ENCODE measurements at regions not wholly inside any gene's neighbourhood (a gene's known extent, or its start where the extent isn't known, plus 50 kb on each side); places are given as distances from the start of the nearest gene placed in this dataset.
A peak's percentile ranks its signal among the peaks of the same experiment; 100 is the strongest.
"Not testable (repeated sequence)": the region's sequence is repeated elsewhere in the genome, so short reads cannot be mapped to it uniquely, and the experiment has no call there.

DNA sequence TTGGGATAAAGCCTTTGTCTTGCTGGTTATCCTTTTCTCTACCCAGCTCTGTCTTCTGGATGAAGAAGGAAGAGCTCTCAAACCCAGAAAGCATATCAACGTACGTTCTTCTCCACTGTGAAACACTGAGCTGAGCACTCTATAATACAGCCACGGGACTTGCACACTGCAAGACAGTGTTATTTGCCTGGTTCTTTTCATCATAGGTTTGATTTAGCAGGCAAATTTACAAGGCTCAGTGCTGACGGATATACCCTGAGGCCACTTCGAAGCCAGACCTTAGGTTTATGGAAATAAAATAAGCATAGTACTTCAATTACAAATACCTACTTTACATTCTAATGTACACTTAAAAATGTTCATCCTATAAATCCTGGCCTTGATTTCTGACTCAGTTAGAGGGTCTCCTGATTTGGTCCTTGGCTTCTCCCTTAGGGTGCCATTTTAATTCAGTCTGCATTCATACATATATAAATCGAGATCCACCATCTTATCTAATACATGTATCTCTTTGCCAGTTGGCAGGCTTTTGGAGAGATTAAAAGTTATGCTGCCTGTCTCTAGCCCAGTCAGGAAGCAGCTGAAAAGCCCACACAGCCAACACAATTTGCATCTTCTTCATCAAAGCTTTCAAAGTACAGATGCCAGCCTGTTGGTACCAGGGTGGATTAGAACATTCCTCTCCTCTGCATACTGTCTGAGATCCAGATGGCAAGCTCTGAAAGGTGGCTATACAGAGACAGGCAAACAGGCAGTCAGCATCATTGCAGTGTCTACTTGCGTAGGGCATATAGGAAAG lies 194.4 kb downstream of the DEPDC1B start:
- H3K27me3 Mint-ChIP-seq: no peaks in the 10 kb centered on the region
- H3K27ac Mint-ChIP-seq: peak overlapping the region in 1 of 3 donors; percentile 20
- H3K4me3 Mint-ChIP-seq: no peak overlapping the region
- H3K4me1 Mint-ChIP-seq: peaks cover 20 to 29% (median 28%) of the 10 kb centered on the region in 3 donors
- no peaks in the 10 kb centered on the region for H3K9me3 Mint-ChIP-seq
- peaks cover 12% of the 10 kb centered on the region for H3K36me3 Mint-ChIP-seq

DNA sequence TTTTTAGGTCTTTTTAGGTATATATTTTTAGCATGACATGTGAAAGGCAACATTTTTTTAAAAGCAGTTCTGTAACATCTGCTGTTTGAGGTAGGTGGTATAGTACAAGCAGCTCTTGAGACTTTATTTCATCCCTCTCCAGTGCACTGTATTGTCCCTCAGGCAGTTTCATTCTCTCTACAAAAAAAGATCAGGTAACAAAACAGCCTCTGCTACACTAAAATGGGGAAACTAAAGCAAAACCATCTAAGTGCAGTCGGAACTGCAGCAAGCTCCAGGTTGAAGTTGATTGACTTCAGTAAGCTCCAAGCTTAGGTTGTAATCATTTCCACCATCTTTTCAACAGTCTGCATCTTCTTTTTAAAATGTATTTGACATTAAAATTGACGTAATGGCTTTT lies 195.6 kb downstream of the DEPDC1B start:
- Mint-ChIP-seq H3K27me3 (no peaks in the 10 kb centered on the region), H3K4me1 (peaks cover 20 to 24% (median 23%) of the 10 kb centered on the region in 3 donors)

DNA sequence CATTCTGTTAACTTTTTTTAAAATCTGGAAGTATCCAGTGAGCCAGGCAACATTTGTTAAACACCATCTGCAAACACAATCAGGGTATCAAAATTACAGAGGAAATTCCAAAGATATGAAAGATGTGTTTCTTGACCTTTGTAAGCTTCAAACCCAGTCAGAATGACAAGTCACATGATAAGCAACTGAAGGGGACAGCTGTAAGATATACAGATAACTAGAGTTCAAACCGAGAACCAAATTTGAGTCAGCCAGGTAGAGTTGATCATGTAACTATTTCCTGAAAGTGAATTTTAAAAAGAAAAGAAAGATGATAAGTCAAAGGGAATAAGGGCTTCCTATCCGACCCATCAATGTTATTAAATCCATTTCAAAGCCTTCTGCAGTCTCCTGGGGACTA lies 196.2 kb downstream of the DEPDC1B start:
- Mint-ChIP-seq H3K9me3 (no peaks in the 10 kb centered on the region), H3K36me3 (peaks cover 12% of the 10 kb centered on the region), H3K4me1 (peaks cover 20 to 23% (median 20%) of the 10 kb centered on the region in 3 donors), H3K4me3 (peak overlapping the region in 1 of 4 donors; percentile 34), H3K27me3 (no peaks in the 10 kb centered on the region), H3K27ac (peak overlapping the region in 1 of 3 donors; percentile 13)

More for the DNA sequence above, 195.6 kb downstream of the DEPDC1B start:
- no peaks in the 10 kb centered on the region for H3K9me3 Mint-ChIP-seq
- peaks cover 12% of the 10 kb centered on the region for H3K36me3 Mint-ChIP-seq
- peak overlapping the region in 1 of 4 donors; percentile 34 for H3K4me3 Mint-ChIP-seq
- no peak overlapping the region for H3K27ac Mint-ChIP-seq

DNA sequence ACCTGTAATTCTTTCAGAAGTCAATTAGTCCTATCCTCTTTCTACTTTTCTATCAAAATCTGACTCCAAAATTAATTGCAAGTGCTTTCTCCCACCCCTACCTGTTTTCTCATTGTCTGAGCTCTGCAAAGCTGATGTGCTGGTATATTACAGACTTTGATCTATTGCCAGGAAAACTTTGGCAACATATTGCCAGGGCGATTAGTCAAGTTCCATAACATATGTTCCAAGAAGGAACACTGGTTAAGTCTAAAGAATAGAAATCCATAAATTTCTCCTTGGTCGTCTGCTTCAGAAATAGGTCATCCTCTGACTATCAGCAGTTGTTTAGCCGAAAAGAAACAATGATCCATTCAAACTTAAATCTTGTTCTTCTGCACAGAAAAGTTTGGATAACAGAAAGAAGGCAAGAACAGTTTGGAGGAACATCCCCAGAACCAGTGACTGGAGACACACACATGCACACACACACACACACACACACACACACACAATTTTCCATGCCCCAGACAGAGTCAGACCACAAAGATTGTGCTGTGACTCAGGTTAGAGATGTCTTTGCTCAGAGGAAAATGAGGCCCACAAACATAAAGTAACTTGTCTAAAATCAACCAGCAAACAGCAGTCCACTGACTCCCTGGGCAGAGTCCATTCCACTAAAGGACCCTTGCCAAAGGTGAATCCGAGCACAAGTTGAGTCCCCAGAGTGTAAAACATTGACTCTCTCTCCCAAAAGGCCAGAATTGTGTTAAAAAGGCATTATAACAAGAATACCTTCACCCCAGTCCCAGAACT lies 202.1 kb downstream of the DEPDC1B start:
- Mint-ChIP-seq H3K36me3 (no peaks in the 10 kb centered on the region), H3K4me1 (peaks cover 19 to 26% (median 25%) of the 10 kb centered on the region in 3 donors), H3K9me3 (no peaks in the 10 kb centered on the region), H3K27ac (peak overlapping the region in 1 of 3 donors; percentile 48), H3K4me3 (no peak overlapping the region), H3K27me3 (no peaks in the 10 kb centered on the region)

DNA sequence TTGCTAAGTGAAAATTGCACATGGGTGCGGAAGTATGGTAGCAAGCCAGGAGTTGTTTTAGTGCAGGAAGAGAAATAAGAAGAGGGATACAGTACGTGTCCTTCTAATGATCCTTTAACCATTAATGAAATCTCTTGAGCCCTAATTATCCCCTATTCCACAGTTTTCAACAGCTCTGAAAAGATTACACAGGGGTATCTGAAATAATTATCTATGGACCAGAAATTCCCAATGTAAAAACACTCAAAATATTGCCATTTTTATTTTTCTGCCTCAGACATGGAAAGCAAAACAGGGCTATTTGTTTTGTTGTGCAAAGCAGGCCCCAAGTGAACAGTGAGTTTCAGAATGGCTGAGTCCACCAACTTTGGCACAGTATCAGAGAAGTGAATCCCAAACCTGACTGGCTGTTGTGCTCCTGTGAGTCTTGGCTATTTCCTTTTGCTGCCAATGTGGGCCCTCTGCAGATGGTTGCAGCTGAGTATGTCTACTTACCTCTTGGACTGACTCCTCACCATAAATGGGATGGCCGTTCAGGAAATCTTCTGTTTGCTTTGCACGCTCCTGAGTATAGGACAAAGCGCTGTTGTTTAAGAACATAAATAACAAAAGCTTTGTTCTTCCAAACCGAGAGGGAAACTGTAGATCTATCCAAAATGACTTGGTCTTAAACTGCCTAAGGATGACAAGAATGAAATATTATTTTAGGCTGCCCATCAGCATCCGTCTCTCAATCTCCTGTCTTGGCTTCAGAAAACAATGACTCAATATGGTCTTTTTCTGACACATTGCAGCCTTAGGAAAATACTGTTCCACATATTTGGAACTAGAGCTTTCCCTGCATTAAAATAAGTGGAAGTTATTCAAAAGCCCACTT lies 204.1 kb downstream of the DEPDC1B start:
- Mint-ChIP-seq H3K9me3 (no peaks in the 10 kb centered on the region), H3K36me3 (no peaks in the 10 kb centered on the region), H3K4me3 (no peak overlapping the region), H3K27ac (peak overlapping the region in 1 of 3 donors; percentile 12), H3K4me1 (peaks cover 19 to 26% (median 25%) of the 10 kb centered on the region in 3 donors), H3K27me3 (no peaks in the 10 kb centered on the region)

DNA sequence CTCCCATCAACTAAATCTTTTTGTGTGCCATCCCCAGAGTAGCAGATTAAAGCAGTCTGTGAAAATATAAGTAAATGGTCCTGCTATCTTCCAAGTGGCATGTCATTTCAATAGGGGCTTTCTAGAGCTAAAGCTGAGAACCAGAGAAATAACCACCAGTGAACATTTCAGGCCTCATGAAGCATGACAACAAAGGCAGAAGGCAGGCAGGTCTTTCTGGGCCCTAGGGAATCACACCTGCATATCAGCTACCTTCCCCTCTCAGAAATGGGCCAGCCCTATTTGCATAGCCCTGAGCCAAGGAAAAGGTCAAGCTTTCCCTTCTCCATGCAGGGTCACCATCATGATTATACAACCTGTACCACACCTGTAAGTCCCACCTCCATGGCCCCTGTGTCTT lies 205.3 kb downstream of the DEPDC1B start:
- H3K27ac Mint-ChIP-seq: peak overlapping the region in 1 of 3 donors; percentile 18
- no peaks in the 10 kb centered on the region for H3K27me3 Mint-ChIP-seq
- H3K9me3 Mint-ChIP-seq: no peaks in the 10 kb centered on the region
- H3K4me3 Mint-ChIP-seq: peak overlapping the region in 2 of 4 donors; percentile 84 to 87
- peaks cover 19 to 26% (median 23%) of the 10 kb centered on the region in 3 donors for H3K4me1 Mint-ChIP-seq
- H3K36me3 Mint-ChIP-seq: no peaks in the 10 kb centered on the region

DNA sequence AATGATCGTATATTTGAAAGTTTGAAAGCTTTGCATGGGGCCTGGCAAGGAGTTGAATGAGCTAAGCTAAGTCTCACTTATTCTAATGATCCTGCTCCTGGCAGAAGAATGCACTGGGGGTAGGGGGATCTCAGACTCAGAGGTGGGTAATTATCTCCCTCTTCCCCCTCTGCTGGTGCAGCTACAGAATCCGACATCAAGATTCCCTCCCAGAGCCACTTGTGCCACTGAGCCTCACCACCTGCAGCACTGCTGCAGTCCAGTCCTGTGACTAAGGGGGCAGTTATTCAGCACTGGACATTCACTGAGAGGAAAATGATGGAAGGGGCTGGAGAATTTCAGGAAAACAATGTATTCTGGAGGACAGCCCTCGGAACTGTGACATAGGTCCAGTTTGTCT lies 205.8 kb downstream of the DEPDC1B start:
- Mint-ChIP-seq H3K27ac (peak overlapping the region in 1 of 3 donors; percentile 18), H3K4me3 (peak overlapping the region in 2 of 4 donors; percentile 84 to 87)

DNA sequence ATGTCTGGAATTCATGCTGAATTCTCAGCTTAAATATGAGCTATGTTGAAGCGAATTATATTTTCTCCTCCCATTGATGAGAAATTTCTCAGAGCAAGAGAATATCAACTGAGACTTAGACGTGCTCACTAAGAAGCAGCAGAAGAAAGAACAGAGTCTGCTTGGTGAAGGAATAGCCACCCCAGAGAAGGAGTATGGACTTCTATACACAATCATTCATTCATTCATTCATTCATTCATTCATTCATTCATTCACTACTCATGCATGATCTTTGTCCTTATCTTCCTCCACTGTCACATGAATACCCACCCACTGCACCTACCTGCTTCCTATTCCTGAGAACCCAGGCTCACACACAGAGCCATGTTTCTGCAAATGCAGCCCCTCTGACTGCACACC lies 206.6 kb downstream of the DEPDC1B start:
- H3K4me3 Mint-ChIP-seq: peak overlapping the region in 1 of 4 donors; percentile 19
- H3K36me3 Mint-ChIP-seq: no peaks in the 10 kb centered on the region
- H3K27me3 Mint-ChIP-seq: no peaks in the 10 kb centered on the region
- H3K4me1 Mint-ChIP-seq: peaks cover 19 to 26% (median 23%) of the 10 kb centered on the region in 3 donors
- H3K27ac Mint-ChIP-seq: peak overlapping the region in 1 of 3 donors; percentile 1
- no peaks in the 10 kb centered on the region for H3K9me3 Mint-ChIP-seq

More for the DNA sequence above, 205.8 kb downstream of the DEPDC1B start:
- no peaks in the 10 kb centered on the region for H3K27me3 Mint-ChIP-seq
- peaks cover 19 to 26% (median 23%) of the 10 kb centered on the region in 3 donors for H3K4me1 Mint-ChIP-seq
- no peaks in the 10 kb centered on the region for H3K36me3 Mint-ChIP-seq
- no peaks in the 10 kb centered on the region for H3K9me3 Mint-ChIP-seq

DNA sequence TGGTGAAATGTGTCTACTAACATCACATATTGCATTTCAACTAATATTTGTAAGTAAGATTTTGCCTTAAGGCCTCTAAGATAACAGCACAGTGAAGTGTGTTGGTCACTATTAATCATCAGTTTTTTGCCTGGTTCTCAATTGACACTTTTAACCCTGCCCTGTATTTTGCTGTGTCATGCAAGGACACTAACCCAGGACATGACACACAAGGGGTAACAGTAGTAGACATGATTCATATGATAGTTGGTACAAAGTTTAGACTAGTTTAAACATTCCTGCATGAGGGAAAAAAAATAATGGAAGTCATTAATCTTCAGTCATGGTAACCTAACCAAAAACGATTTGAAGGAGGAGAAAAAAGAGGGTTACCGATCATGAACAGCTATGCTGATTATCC lies 207.0 kb downstream of the DEPDC1B start:
- Mint-ChIP-seq H3K9me3 (no peaks in the 10 kb centered on the region), H3K27ac (no peak overlapping the region), H3K4me3 (no peak overlapping the region), H3K36me3 (no peaks in the 10 kb centered on the region), H3K27me3 (no peaks in the 10 kb centered on the region), H3K4me1 (peaks cover 19 to 24% (median 23%) of the 10 kb centered on the region in 3 donors)

DNA sequence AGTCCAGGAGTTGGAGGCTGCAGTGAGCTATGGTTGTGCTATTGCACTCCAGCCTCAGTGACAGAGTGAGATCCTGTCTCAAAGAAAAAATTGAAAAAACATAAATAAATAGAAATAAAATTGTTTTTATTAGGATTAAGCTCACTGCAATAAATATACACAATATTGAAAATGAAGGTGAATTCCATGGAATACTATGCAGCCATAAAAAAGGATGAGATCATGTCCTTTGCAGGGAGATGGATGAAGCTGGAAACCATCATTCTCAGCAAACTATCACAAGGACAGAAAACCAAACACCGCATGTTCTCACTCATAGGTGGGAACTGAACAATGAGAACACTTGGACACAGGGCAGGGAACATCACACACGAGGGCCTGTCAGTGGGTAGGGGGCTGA lies 207.6 kb downstream of the DEPDC1B start:
- not testable (repeated sequence) for H3K27me3 Mint-ChIP-seq, H3K4me3 Mint-ChIP-seq, H3K27ac Mint-ChIP-seq

DNA sequence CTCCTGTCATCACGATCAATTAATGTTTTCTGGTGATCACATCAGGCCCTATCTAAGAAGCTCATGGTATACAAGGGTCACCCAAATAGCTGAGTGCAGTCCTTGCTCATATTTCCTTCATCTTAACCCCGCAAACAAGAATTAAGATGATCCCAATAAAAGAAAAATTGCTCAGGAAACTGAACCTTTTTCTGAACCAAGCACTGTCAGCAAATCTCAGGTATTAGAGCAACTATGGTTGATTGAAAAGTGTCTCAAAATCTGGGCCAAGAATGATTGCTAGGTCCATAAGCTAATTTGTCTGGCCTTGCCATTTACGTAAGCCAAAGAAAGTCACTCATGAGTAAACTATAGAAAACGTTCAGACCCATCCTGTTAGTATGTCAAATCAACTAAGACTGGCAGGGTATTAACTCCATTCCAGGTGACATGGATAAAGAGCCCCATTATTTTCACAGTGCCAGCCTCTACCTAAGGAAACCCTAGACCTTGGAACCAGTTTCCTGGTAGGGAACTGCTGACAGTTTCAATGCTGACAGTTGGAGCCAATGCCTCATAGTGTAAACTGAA lies 209.3 kb downstream of the DEPDC1B start:
- H3K9me3 Mint-ChIP-seq: no peaks in the 10 kb centered on the region
- no peaks in the 10 kb centered on the region for H3K27me3 Mint-ChIP-seq
- no peak overlapping the region for H3K4me3 Mint-ChIP-seq
- H3K36me3 Mint-ChIP-seq: no peaks in the 10 kb centered on the region
- peaks cover 15 to 20% (median 19%) of the 10 kb centered on the region in 3 donors for H3K4me1 Mint-ChIP-seq
- no peak overlapping the region for H3K27ac Mint-ChIP-seq

More for the DNA sequence above, 207.6 kb downstream of the DEPDC1B start:
- H3K9me3 Mint-ChIP-seq, H3K36me3 Mint-ChIP-seq: not testable (repeated sequence)
- peaks cover 19 to 24% (median 23%) of the 10 kb centered on the region in 3 donors for H3K4me1 Mint-ChIP-seq

DNA sequence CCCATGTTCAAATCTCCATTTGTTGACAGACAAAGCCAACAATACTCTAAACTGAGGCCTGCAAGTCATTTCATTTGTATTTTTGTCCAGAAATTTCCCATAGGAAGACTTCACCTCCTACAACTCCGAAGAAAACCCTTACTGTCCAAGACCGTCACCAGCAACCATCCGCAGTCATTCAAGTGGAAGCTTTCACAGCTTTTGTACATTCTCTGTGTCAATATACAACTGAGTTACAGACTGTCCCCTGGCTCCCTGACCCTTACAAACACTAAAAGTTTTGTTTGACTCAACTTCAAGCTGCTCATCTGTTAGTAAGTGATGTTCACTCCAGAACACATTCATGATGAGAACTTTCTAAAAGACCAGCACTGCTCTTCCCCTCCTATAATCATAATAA lies 210.1 kb downstream of the DEPDC1B start:
- Mint-ChIP-seq H3K4me3 (no peak overlapping the region), H3K27me3 (no peaks in the 10 kb centered on the region), H3K27ac (no peak overlapping the region), H3K36me3 (no peaks in the 10 kb centered on the region), H3K9me3 (no peaks in the 10 kb centered on the region), H3K4me1 (peaks cover 12 to 15% (median 13%) of the 10 kb centered on the region in 3 donors)

DNA sequence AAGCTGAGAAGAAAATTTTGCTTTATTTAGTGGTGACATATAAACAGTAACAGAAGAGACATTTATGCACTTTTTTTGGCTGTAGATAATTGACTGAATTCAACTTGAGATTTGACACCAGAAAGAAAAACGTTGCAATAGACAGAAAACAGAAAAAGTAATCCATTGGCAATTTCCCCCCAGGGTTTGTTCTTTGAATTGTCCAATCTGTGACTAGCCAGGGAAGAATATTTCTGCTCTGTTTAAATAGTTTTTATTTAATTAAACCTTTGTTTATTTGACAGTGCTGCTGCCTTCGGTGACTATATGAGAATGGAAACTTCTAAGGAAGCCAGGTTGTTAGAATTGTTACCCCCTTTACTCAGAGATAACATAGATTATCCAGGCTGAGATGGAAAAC lies 210.6 kb downstream of the DEPDC1B start:
- Mint-ChIP-seq H3K9me3 (no peaks in the 10 kb centered on the region), H3K27me3 (no peaks in the 10 kb centered on the region), H3K27ac (no peak overlapping the region), H3K4me1 (peaks cover 8 to 10% (median 8%) of the 10 kb centered on the region in 3 donors), H3K36me3 (no peaks in the 10 kb centered on the region), H3K4me3 (no peak overlapping the region)

DNA sequence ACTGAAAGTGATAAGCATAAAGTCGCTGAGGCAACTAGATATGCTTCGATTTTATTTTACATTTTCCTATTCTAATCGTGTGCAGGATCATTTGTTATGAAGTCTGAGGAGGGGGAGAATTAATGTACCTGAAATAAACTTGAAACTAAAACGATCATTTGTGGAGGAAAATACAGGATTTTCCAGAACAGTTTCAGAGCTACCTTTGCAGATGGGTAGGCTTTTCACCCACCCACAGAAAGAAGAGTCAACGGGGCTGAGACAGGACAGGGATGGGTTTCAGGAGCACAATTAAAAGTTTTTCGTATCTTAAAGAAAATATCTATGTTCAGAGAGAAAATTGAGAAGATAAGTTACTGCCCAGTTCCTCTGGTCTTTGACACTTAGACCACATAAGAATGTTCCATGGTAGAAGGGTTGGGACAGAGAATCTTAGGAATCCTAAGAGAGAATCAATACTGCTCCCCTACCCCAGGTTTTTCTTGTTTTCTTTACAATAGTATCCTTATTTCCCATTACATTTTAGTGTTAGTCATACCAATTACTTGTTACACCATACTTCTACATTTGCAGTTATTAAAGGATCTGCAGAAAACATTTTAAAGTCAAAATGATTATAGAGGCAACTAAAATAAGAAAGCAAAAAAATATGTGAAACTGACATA lies 211.4 kb downstream of the DEPDC1B start:
- peaks cover 0 to 3% (median 2%) of the 10 kb centered on the region in 3 donors for H3K4me1 Mint-ChIP-seq
- H3K27me3 Mint-ChIP-seq: no peaks in the 10 kb centered on the region
- no peak overlapping the region for H3K27ac Mint-ChIP-seq
- H3K4me3 Mint-ChIP-seq: no peak overlapping the region
- H3K36me3 Mint-ChIP-seq: no peaks in the 10 kb centered on the region
- no peaks in the 10 kb centered on the region for H3K9me3 Mint-ChIP-seq

Data from IgD-negative memory B cell (primary cell).